Liver (tissue), 8 donors: ENCODE measurements at regions not wholly inside any gene's neighbourhood (a gene's known extent, or its start where the extent isn't known, plus 50 kb on each side); places are given as distances from the start of the nearest gene placed in this dataset.

Experiments used
- DNase-seq: peaks from one replicate; pipeline ENCODE4 v3.0.0-alpha.2; 2017; ENCODE audit warnings: low spot score
- H3K27ac ChIP-seq, 2 donors: one replicate each; pipeline ENCODE4 v1.7.0; 2013; ENCODE audit warnings: inconsistent platforms in 2 of 2, low read length in 2 of 2, control low read depth in 1 of 2, low read depth in 1 of 2, mild to moderate bottlenecking in 1 of 2
- H3K27me3 ChIP-seq, 4 donors: one replicate each; pipeline versions ENCODE4 v1.6.1 to v1.7.0; 2013; ENCODE audit warnings: low read length in 3 of 4, inconsistent platforms in 1 of 4, mild to moderate bottlenecking in 1 of 4, moderate library complexity in 1 of 4; ENCODE audit not compliant: control insufficient read depth in 4 of 4, insufficient read depth in 4 of 4
- H3K36me3 ChIP-seq, 4 donors: one replicate each; pipeline versions ENCODE4 v1.6.1 to v1.7.0; 2013; ENCODE audit warnings: low read length in 3 of 4, mild to moderate bottlenecking in 3 of 4, low read depth in 1 of 4, moderate library complexity in 1 of 4; ENCODE audit not compliant: control insufficient read depth in 4 of 4, insufficient read depth in 3 of 4
- H3K4me1 ChIP-seq, 4 donors: one replicate each; pipeline versions ENCODE4 v1.6.1 to v1.7.0; 2013; ENCODE audit warnings: low read length in 3 of 4, mild to moderate bottlenecking in 3 of 4, moderate library complexity in 1 of 4; ENCODE audit not compliant: control insufficient read depth in 4 of 4, insufficient read depth in 4 of 4
- H3K4me3 ChIP-seq, 3 donors: one replicate each; pipeline versions ENCODE4 v1.6.1 to v1.7.0; 2013; ENCODE audit warnings: low read length in 3 of 3, control low read depth in 1 of 3, low read depth in 1 of 3, mild to moderate bottlenecking in 1 of 3
- H3K9ac ChIP-seq, 2 donors: one replicate each; pipeline ENCODE4 v1.7.0; 2013; ENCODE audit warnings: low read length in 2 of 2, mild to moderate bottlenecking in 2 of 2, moderate library complexity in 2 of 2, control low read depth in 1 of 2, low read depth in 1 of 2
- H3K9me3 ChIP-seq, 4 donors: one replicate each; pipeline versions ENCODE4 v1.6.1 to v1.7.0; 2013; ENCODE audit warnings: low read length in 3 of 4; ENCODE audit not compliant: control insufficient read depth in 4 of 4
- ATF3 ChIP-seq: IDR thresholded peaks from 2 replicates; pipeline ENCODE4 v1.6.1; 2016; ENCODE audit warnings: antibody characterized with exemption
- EGR1 ChIP-seq, 2 donors: IDR thresholded peaks; 2 replicates each; pipeline ENCODE4 v1.6.1; 2016 to 2018; ENCODE audit warnings: antibody characterized with exemption in 2 of 2, low read depth in 2 of 2
- FOXA1 ChIP-seq: IDR thresholded peaks from 2 replicates; pipeline ENCODE4 v1.6.1; 2016; ENCODE audit warnings: antibody characterized with exemption
- FOXA2 ChIP-seq: IDR thresholded peaks from 2 replicates; pipeline ENCODE4 v1.6.1; 2016; ENCODE audit warnings: antibody characterized with exemption
- GABPA ChIP-seq, 2 donors: IDR thresholded peaks in 1 of 2; conservative IDR thresholded peaks in 1 of 2; 2 replicates each; pipeline ENCODE4 v1.6.1; 2016; ENCODE audit warnings: antibody characterized with exemption in 2 of 2, mild to moderate bottlenecking in 1 of 2, moderate library complexity in 1 of 2
- HNF4G ChIP-seq: IDR thresholded peaks from 2 replicates; pipeline ENCODE4 v1.6.1; 2016; ENCODE audit warnings: antibody characterized with exemption
- JUND ChIP-seq, 2 donors: IDR thresholded peaks; 2 replicates each; pipeline ENCODE4 v1.6.1; 2016; ENCODE audit warnings: antibody characterized with exemption in 2 of 2
- NR2F2 ChIP-seq: IDR thresholded peaks from 2 replicates; pipeline ENCODE4 v1.6.1; 2016; ENCODE audit warnings: antibody characterized with exemption
- RAD21 ChIP-seq, 2 donors: IDR thresholded peaks; 2 replicates each; pipeline ENCODE4 v1.6.1; 2016; ENCODE audit warnings: antibody characterized with exemption in 2 of 2, mild to moderate bottlenecking in 2 of 2
- RXRA ChIP-seq, 2 donors: IDR thresholded peaks; 2 replicates each; pipeline ENCODE4 v1.6.1; 2017 to 2018; ENCODE audit warnings: antibody characterized with exemption in 2 of 2, mild to moderate bottlenecking in 1 of 2
- YY1 ChIP-seq: IDR thresholded peaks from 2 replicates; pipeline ENCODE4 v1.6.1; 2016; ENCODE audit warnings: antibody characterized with exemption, mild to moderate bottlenecking
- ZBTB33 ChIP-seq: IDR thresholded peaks from 2 replicates; pipeline ENCODE4 v1.6.1; 2016; ENCODE audit warnings: antibody characterized with exemption
- WGBS: extraction: QIAGEN DNeasy Blood & Tissue Kit; methylation state at CpG from one replicate; pipeline ENCODE4 v1.1.7; 2013; 5-methylcytosine and 5-hydroxymethylcytosine counted together
- TF ChIP-seq, protein P1 (sequence below): IDR thresholded peaks from 2 replicates; pipeline ENCODE4 v1.6.1; 2016; ENCODE audit warnings: antibody characterized with exemption
- TF ChIP-seq, protein P2 (sequence below): IDR thresholded peaks from 2 replicates; pipeline ENCODE4 v1.6.1; 2016; ENCODE audit warnings: antibody characterized with exemption, mild to moderate bottlenecking
- TF ChIP-seq, protein P3 (sequence below): fragments of 150-350 bp; IDR thresholded peaks from 2 replicates; pipeline ENCODE4 v1.5.1; 2017; ENCODE audit warnings: improper control_type of control experiment, low read depth, low read length; ENCODE audit not compliant: missing input control
- donor health status: healthy.
- donor health status: healthy.
- donor health status: healthy.
- donor health status: healthy.
- donor health status: healthy.

- Histone ChIP-seq H3K27me3 (no peaks in the 10 kb centered on the region), H3K27ac (no peak overlapping the region), H3K9ac (no peak overlapping the region), H3K4me1 (no peaks in the 10 kb centered on the region), H3K4me3 (no peak overlapping the region), H3K36me3 (no peaks in the 10 kb centered on the region), H3K9me3 (no peaks in the 10 kb centered on the region)
- 79% methylated on average over 7 of the region's 7 CpGs for WGBS
- DNase-seq = no peak
- no peak for TF ChIP-seq YY1
- no peak for TF ChIP-seq RAD21 (IDR thresholded peaks at IDR 0.05)
- TF ChIP-seq HNF4G = no peak
- TF ChIP-seq JUND (IDR thresholded peaks at IDR 0.05) = no peak
- TF ChIP-seq, protein P1, sequence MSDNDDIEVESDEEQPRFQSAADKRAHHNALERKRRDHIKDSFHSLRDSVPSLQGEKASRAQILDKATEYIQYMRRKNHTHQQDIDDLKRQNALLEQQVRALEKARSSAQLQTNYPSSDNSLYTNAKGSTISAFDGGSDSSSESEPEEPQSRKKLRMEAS = no peak
- no peak for TF ChIP-seq EGR1 (IDR thresholded peaks at IDR 0.05; ENCODE audit: low read depth in 2 of 2)
- no peak for TF ChIP-seq FOXA1
- TF ChIP-seq ATF3 = no peak
- no peak for TF ChIP-seq GABPA (IDR thresholded peaks at IDR 0.05 in 1 of 2, conservative IDR thresholded peaks at IDR 0.05 in 1 of 2)
- TF ChIP-seq NR2F2 = no peak
- no peak for TF ChIP-seq FOXA2
These were observed 1090.8 kb downstream of the BCL11B start for GRCh38 chr14:98181241-98181640.

DNA sequence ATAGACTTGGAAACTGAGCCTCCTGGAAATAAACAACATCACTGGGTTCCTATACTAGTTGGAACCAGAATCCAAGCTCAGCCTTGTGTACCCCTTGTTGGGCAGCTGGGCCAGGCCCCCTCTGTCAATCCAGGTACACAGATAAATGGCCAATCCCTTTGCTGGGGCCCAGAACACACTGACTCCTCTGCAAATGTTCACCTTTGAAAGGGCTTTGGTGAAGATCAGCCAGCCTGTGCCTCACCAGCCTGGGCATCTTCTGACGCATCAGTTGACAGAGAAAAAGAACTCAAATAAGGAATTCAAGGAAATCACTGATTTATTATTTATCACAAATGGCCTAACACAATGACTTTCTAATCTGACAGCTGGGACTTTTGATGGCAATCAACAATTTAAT is 1090.2 kb downstream of the BCL11B start:
- Histone ChIP-seq H3K9ac (no peak overlapping the region), H3K27me3 (no peaks in the 10 kb centered on the region), H3K4me3 (no peak overlapping the region), H3K9me3 (no peaks in the 10 kb centered on the region), H3K36me3 (no peaks in the 10 kb centered on the region), H3K27ac (no peak overlapping the region), H3K4me1 (no peaks in the 10 kb centered on the region)
- DNase-seq = no peak
- TF ChIP-seq FOXA2 = no peak
- WGBS = 89% methylated on average over 1 of the region's 1 CpG

DNA sequence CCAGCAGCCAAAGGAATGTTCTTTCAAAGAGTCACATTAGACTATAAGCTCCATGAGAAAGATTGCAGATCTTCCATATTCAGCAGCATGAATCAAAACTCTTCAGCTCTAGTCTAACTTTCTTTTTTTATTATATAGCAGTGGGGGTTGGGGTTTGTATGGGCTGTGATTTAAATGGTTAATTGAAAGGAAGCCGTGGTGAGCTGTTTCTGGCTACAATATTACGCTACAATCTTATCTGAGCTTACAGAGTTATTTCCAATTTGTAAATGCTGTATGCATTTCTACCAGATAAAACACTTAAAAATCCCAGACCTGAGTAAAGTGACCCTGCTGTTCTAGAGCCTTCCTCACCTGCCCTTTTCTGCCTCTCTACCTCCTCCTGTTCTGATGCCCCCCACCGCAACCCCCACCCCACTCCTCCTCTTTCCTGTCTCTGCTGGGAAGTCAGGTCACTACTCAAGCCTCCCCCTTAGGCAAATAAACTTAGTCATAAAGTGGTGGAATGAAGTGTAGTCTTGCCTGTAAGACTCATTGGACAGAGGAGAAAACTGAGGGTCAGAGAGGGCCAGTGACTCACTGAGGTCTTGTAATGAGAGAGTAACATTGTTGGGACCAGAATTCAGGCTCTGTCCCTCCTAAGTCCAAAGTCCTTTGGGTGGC is 1089.5 kb downstream of the BCL11B start:
- Histone ChIP-seq H3K9me3 (no peaks in the 10 kb centered on the region), H3K4me3 (no peak overlapping the region), H3K27ac (no peak overlapping the region), H3K27me3 (peaks cover 0 to 3% (median 0%) of the 10 kb centered on the region in 4 donors), H3K36me3 (no peaks in the 10 kb centered on the region), H3K9ac (no peak overlapping the region), H3K4me1 (no peaks in the 10 kb centered on the region)
- WGBS = 60% methylated on average over 3 of the region's 3 CpGs
- no peak for DNase-seq
- TF ChIP-seq, protein P1 = no peak
- no peak for TF ChIP-seq NR2F2
- TF ChIP-seq HNF4G = no peak
- TF ChIP-seq, protein P2, sequence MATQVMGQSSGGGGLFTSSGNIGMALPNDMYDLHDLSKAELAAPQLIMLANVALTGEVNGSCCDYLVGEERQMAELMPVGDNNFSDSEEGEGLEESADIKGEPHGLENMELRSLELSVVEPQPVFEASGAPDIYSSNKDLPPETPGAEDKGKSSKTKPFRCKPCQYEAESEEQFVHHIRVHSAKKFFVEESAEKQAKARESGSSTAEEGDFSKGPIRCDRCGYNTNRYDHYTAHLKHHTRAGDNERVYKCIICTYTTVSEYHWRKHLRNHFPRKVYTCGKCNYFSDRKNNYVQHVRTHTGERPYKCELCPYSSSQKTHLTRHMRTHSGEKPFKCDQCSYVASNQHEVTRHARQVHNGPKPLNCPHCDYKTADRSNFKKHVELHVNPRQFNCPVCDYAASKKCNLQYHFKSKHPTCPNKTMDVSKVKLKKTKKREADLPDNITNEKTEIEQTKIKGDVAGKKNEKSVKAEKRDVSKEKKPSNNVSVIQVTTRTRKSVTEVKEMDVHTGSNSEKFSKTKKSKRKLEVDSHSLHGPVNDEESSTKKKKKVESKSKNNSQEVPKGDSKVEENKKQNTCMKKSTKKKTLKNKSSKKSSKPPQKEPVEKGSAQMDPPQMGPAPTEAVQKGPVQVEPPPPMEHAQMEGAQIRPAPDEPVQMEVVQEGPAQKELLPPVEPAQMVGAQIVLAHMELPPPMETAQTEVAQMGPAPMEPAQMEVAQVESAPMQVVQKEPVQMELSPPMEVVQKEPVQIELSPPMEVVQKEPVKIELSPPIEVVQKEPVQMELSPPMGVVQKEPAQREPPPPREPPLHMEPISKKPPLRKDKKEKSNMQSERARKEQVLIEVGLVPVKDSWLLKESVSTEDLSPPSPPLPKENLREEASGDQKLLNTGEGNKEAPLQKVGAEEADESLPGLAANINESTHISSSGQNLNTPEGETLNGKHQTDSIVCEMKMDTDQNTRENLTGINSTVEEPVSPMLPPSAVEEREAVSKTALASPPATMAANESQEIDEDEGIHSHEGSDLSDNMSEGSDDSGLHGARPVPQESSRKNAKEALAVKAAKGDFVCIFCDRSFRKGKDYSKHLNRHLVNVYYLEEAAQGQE = no peak
- TF ChIP-seq, protein P3, sequence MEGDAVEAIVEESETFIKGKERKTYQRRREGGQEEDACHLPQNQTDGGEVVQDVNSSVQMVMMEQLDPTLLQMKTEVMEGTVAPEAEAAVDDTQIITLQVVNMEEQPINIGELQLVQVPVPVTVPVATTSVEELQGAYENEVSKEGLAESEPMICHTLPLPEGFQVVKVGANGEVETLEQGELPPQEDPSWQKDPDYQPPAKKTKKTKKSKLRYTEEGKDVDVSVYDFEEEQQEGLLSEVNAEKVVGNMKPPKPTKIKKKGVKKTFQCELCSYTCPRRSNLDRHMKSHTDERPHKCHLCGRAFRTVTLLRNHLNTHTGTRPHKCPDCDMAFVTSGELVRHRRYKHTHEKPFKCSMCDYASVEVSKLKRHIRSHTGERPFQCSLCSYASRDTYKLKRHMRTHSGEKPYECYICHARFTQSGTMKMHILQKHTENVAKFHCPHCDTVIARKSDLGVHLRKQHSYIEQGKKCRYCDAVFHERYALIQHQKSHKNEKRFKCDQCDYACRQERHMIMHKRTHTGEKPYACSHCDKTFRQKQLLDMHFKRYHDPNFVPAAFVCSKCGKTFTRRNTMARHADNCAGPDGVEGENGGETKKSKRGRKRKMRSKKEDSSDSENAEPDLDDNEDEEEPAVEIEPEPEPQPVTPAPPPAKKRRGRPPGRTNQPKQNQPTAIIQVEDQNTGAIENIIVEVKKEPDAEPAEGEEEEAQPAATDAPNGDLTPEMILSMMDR = no peak
- no peak for TF ChIP-seq FOXA2
- TF ChIP-seq YY1 = no peak
- no peak for TF ChIP-seq EGR1 (IDR thresholded peaks at IDR 0.05; ENCODE audit: low read depth in 2 of 2)
- TF ChIP-seq RAD21 (IDR thresholded peaks at IDR 0.05) = no peak
- no peak for TF ChIP-seq ZBTB33
- TF ChIP-seq RXRA (IDR thresholded peaks at IDR 0.05) = no peak
- TF ChIP-seq FOXA1 = no peak
- no peak for TF ChIP-seq ATF3
